Stomach (tissue), 4 donors: ENCODE measurements at regions not wholly inside any gene's neighbourhood (a gene's known extent, or its start where the extent isn't known, plus 50 kb on each side); places are given as distances from the start of the nearest gene placed in this dataset.

Experiments used
- CTCF ChIP-seq, 7 experiments: fragments of 450-650 bp in 4 of 7; fragments of 200-600 bp in 3 of 7; sonication (generic) in 3 of 7; IDR thresholded peaks; one replicate each; pipeline ENCODE4 v1.5.1; 2016 to 2019; ENCODE audit warnings: antibody characterized with exemption in 7 of 7, control low read depth in 2 of 7, mild to moderate bottlenecking in 1 of 7
- POLR2A ChIP-seq, 4 donors: fragments of 450-650 bp; IDR thresholded peaks; one replicate each; pipeline ENCODE4 v1.6.1; 2016; ENCODE audit warnings: antibody characterized with exemption in 4 of 4, control low read depth in 2 of 4, mild to moderate bottlenecking in 1 of 4, moderate library complexity in 1 of 4

- peak in 1 of 7 experiments; percentile 13 for TF ChIP-seq CTCF (IDR thresholded peaks at IDR 0.05)
- no peak for TF ChIP-seq POLR2A (IDR thresholded peaks at IDR 0.05)
Measured at GRCh38 chr10:62681211-62681940, 123.1 kb upstream of the ADO start.
